IPS-20b (cell line): ENCODE measurements at regions not wholly inside any gene's neighbourhood (a gene's known extent, or its start where the extent isn't known, plus 50 kb on each side); places are given as distances from the start of the nearest gene placed in this dataset.

Source experiments
- H3K27ac ChIP-seq: one replicate; pipeline ENCODE4 v1.5.1; 2013; ENCODE audit warnings: low read length
- H3K27me3 ChIP-seq: 2 replicates; pipeline ENCODE4 v1.6.1; 2013; ENCODE audit warnings: mild to moderate bottlenecking, low read length, inconsistent platforms; ENCODE audit not compliant: insufficient read depth
- H3K36me3 ChIP-seq: 2 replicates; pipeline ENCODE4 v1.6.1; 2013; ENCODE audit warnings: low read depth, mild to moderate bottlenecking, inconsistent platforms, low read length, moderate library complexity; ENCODE audit not compliant: insufficient read depth
- H3K4me1 ChIP-seq: 2 replicates; pipeline ENCODE4 v1.6.1; 2013; ENCODE audit warnings: mild to moderate bottlenecking, control low read depth, inconsistent platforms, low read length, moderate library complexity; ENCODE audit not compliant: insufficient read depth
- H3K4me3 ChIP-seq: 2 replicates; pipeline ENCODE4 v1.5.1; 2013; ENCODE audit warnings: mild to moderate bottlenecking, low read length, inconsistent platforms
- H3K9ac ChIP-seq: 2 replicates; pipeline ENCODE4 v1.6.1; 2013; ENCODE audit warnings: low read depth, mild to moderate bottlenecking, inconsistent platforms, low read length, moderate library complexity
- H3K9me3 ChIP-seq: 2 replicates; pipeline ENCODE4 v1.6.1; 2013; ENCODE audit warnings: mild to moderate bottlenecking, low read depth, low read length, inconsistent platforms; ENCODE audit not compliant: insufficient read depth

GRCh38 chr2:48851161-48851560, 95.6 kb upstream of the LHCGR start:
- no peak overlapping the region for H3K9ac ChIP-seq

DNA sequence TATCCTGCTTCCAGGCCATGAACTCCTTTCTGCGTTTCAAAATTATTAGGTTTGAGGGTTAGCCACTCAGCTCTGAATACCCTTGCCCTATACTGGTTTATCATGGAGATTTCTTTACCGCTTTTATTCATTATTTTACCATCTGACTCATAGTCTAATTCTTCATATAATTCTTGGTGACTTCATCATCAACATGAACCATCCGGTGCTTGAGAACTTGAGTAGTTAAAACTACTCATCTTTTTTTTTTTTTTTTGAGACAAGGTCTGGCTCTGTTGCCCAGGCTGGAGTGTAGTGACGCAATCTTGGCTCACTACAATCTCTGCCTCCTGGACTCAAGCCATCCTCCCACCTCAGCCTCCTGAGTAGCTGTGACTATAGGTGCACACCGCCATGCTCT, 94.2 kb upstream of the LHCGR start:
- no peaks in the 10 kb centered on the region for H3K36me3 ChIP-seq
- no peak overlapping the region for H3K27ac ChIP-seq
- H3K9me3 ChIP-seq, result no peaks in the 10 kb centered on the region
- no peaks in the 10 kb centered on the region for H3K4me1 ChIP-seq
- H3K9ac ChIP-seq, result no peak overlapping the region
- H3K27me3 ChIP-seq, result no peaks in the 10 kb centered on the region
- no peak overlapping the region for H3K4me3 ChIP-seq

More at GRCh38 chr2:48851161-48851560, 95.6 kb upstream of the LHCGR start:
- Histone ChIP-seq H3K4me3 (no peak overlapping the region), H3K27ac (no peak overlapping the region), H3K27me3 (no peaks in the 10 kb centered on the region), H3K4me1 (no peaks in the 10 kb centered on the region), H3K36me3 (no peaks in the 10 kb centered on the region), H3K9me3 (no peaks in the 10 kb centered on the region)

DNA sequence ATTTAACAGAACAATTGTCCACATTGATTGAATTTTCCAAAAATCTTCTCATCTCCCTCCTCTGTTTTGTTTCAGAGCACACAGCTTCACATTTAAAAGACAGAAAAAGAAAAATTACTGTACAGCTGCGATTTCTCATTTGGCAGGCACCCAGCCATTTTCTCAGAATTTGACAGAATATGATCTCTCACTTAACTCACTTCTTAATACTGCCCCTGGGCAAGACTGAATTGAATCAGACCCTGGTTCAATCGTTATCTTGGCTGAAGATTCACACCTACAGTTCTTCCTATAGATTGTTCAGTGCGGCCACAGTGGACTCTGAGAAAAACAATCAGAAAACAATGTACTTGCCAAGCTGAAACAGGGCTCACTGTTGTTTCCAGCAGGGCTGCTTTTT, 90.2 kb upstream of the LHCGR start:
- no peak overlapping the region for H3K27ac ChIP-seq
- H3K4me3 ChIP-seq, result no peak overlapping the region
- H3K9me3 ChIP-seq, result no peaks in the 10 kb centered on the region
- H3K27me3 ChIP-seq, result no peaks in the 10 kb centered on the region
- no peaks in the 10 kb centered on the region for H3K4me1 ChIP-seq
- H3K36me3 ChIP-seq, result no peaks in the 10 kb centered on the region
- no peak overlapping the region for H3K9ac ChIP-seq

- Histone ChIP-seq H3K27ac (no peak overlapping the region), H3K4me1 (no peaks in the 10 kb centered on the region), H3K36me3 (no peaks in the 10 kb centered on the region), H3K4me3 (no peak overlapping the region), H3K27me3 (no peaks in the 10 kb centered on the region), H3K9ac (no peak overlapping the region), H3K9me3 (no peaks in the 10 kb centered on the region)
Measured at GRCh38 chr2:48844417-48845155, 89.1 kb upstream of the LHCGR start.

DNA sequence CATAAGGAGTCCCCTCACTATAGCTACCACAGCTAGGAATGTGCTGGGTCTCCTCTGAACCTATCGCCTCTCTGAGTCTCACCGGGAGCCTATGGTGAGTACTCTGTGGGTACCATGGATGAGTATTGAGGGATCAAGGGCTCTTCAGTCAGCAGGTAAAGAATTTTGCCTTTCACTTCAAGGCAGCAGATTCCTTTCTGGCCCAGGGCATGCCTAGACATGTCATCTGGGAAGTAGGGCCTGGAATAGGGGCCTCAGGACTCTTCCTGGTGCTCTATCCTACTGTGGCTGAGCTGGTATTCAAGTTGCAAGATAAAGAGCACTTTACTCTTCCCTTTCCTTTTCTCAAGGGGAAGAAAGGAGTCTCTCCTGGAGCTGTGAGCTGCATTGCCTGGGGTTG, 85.6 kb upstream of the LHCGR start:
- Histone ChIP-seq H3K27me3 (no peaks in the 10 kb centered on the region), H3K36me3 (no peaks in the 10 kb centered on the region), H3K4me3 (no peak overlapping the region), H3K27ac (no peak overlapping the region), H3K4me1 (no peaks in the 10 kb centered on the region), H3K9me3 (no peaks in the 10 kb centered on the region), H3K9ac (no peak overlapping the region)

DNA sequence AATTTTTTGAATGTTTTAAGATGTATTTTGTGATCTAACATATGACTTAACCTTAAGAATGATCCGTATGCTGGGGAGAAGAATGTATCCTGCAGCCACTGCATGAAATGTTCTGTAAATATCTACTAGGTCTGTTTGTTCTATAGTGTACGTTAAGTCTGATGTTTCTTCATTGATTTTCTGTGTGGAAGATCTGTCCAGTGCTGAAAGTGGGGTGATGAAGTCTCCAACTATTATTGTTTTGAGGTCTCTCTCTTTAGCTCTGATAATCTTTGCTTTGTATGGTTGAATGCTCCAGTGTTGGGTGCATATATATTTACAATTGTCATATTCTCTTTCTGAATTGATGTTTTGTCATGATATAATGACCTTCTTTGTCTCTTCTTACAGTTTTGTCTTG, 82.5 kb upstream of the LHCGR start:
- H3K36me3 ChIP-seq, result no peaks in the 10 kb centered on the region
- H3K4me3 ChIP-seq, result no peak overlapping the region
- H3K27ac ChIP-seq, result no peak overlapping the region
- H3K9ac ChIP-seq, result no peak overlapping the region
- peaks cover 4% of the 10 kb centered on the region; the same call in 1 of the 2 replicates for H3K9me3 ChIP-seq
- H3K4me1 ChIP-seq, result no peaks in the 10 kb centered on the region
- H3K27me3 ChIP-seq, result no peaks in the 10 kb centered on the region

GRCh38 chr2:48829569-48829968, 74.0 kb upstream of the LHCGR start:
- no peaks in the 10 kb centered on the region for H3K27me3 ChIP-seq
- no peak overlapping the region for H3K27ac ChIP-seq
- H3K9me3 ChIP-seq, result peaks cover 4% of the 10 kb centered on the region; the same call in 1 of the 2 replicates
- H3K4me3 ChIP-seq, result no peak overlapping the region
- H3K36me3 ChIP-seq, result no peaks in the 10 kb centered on the region
- no peak overlapping the region for H3K9ac ChIP-seq
- H3K4me1 ChIP-seq, result no peaks in the 10 kb centered on the region

GRCh38 chr2:48829036-48829435, 73.5 kb upstream of the LHCGR start:
- no peaks in the 10 kb centered on the region for H3K4me1 ChIP-seq
- H3K36me3 ChIP-seq, result no peaks in the 10 kb centered on the region
- H3K4me3 ChIP-seq, result no peak overlapping the region
- no peak overlapping the region for H3K9ac ChIP-seq
- peaks cover 4% of the 10 kb centered on the region; the same call in 1 of the 2 replicates for H3K9me3 ChIP-seq
- no peaks in the 10 kb centered on the region for H3K27me3 ChIP-seq
- no peak overlapping the region for H3K27ac ChIP-seq

DNA sequence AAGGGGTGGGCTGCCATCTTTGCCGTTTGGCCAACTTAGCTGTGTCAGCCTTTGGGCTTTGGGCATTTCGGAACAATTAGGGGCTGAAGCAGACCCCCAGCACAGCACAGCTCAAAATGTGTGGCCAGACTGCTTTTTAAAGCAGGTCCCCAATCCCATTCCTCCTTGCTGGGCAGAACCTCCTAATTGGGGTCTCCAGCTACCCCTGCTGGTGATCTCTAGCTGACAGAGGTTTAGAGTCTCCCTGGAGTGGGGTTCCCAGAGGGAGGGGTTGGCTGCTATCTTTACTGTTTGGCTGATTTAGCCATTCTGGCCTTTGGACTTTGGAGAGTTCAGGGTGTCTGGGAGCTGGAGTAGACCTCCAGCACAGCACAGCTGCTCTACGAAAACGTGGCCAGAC, 71.5 kb upstream of the LHCGR start:
- H3K27me3 ChIP-seq, result no peaks in the 10 kb centered on the region
- H3K4me1 ChIP-seq, result no peaks in the 10 kb centered on the region
- no peak overlapping the region for H3K9ac ChIP-seq
- no peak overlapping the region for H3K27ac ChIP-seq
- no peak overlapping the region for H3K4me3 ChIP-seq
- no peaks in the 10 kb centered on the region for H3K36me3 ChIP-seq
- H3K9me3 ChIP-seq, result no peaks in the 10 kb centered on the region

DNA sequence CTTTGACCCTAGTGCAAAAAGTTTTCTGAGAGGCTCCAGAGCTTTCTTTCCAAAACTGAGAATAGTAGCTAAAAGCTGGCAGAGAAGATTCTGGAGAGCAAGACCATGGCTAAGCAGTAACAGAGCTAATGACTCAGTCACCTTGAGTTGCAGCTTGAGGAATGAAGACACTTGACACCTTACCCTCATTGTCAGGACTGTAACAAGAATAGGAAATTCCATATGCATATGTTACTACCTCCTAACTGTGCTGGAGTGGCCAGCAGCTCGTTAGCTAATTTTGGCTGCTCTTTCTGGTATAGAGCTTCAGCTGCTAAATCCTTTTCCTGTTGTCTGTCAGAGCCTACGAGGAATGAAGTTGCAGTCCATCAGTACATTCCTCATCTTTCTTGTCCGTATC, 68.6 kb upstream of the LHCGR start:
- Histone ChIP-seq H3K4me3 (no peak overlapping the region), H3K9me3 (no peaks in the 10 kb centered on the region), H3K36me3 (no peaks in the 10 kb centered on the region), H3K27me3 (no peaks in the 10 kb centered on the region), H3K27ac (no peak overlapping the region), H3K9ac (no peak overlapping the region), H3K4me1 (no peaks in the 10 kb centered on the region)

- H3K27me3 ChIP-seq, result no peaks in the 10 kb centered on the region
- H3K27ac ChIP-seq, result no peak overlapping the region
- H3K4me1 ChIP-seq, result no peaks in the 10 kb centered on the region
- no peak overlapping the region for H3K4me3 ChIP-seq
- H3K9ac ChIP-seq, result no peak overlapping the region
- no peaks in the 10 kb centered on the region for H3K36me3 ChIP-seq
- H3K9me3 ChIP-seq, result no peaks in the 10 kb centered on the region
Measured at GRCh38 chr2:48819206-48819735, 63.7 kb upstream of the LHCGR start.

- Histone ChIP-seq H3K9ac (no peak overlapping the region), H3K4me3 (no peak overlapping the region), H3K4me1 (0 out of 2 replicates have a peak, but pooled peaks cover under 1% of the 10 kb centered on the region), H3K36me3 (no peaks in the 10 kb centered on the region), H3K27me3 (no peaks in the 10 kb centered on the region), H3K9me3 (no peaks in the 10 kb centered on the region), H3K27ac (no peak overlapping the region)
Measured at GRCh38 chr2:48817355-48817754, 61.8 kb upstream of the LHCGR start.
